ENCODE measurements at regions not wholly inside any gene's neighbourhood (a gene's known extent, or its start where the extent isn't known, plus 50 kb on each side); places are given as distances from the start of the nearest gene placed in this dataset.

GRCh38 chr3:103166890-103167289 is 732.1 kb downstream of the ZPLD1 start:
- no peaks in the 10 kb centered on the region for H3K36me3 Mint-ChIP-seq (ENCODE audit: low read depth)
- no peak overlapping the region for H3K4me3 Mint-ChIP-seq
- Histone ChIP-seq H3K9me3 (ENCODE audit: control insufficient read depth in 1 of 2, insufficient read depth in 1 of 2, low read length in 2 of 2) (peaks cover 0 to 10% of the 10 kb centered on the region in 2 experiments), H3K4me1 (ENCODE audit: insufficient read depth, low read length) (no peaks in the 10 kb centered on the region), H3K27me3 (ENCODE audit: control insufficient read depth in 1 of 2, insufficient read depth in 2 of 2, low read length in 2 of 2) (no peaks in the 10 kb centered on the region), H3K27ac (ENCODE audit: low read depth in 1 of 2, low read length in 2 of 2) (no peak overlapping the region), H3K36me3 (ENCODE audit: insufficient read depth, low read length) (no peaks in the 10 kb centered on the region), H3K4me3 (ENCODE audit: low read length) (no peak overlapping the region)
- POLR2A ChIA-PET, result no interaction called here
- ATAC-seq (ENCODE audit: poor library complexity), result no peak
- no peak for DNase-seq
- H3K27me3 Mint-ChIP-seq, result no peaks in the 10 kb centered on the region
- H3K9me3 Mint-ChIP-seq, result no peaks in the 10 kb centered on the region
- no peaks in the 10 kb centered on the region for H3K4me1 Mint-ChIP-seq (ENCODE audit: low read depth)
- TF ChIP-seq CTCF (IDR thresholded peaks at IDR 0.05), result no peak
- CTCF ChIA-PET, result no interaction called here
- intact Hi-C loops (cut with DNase I, micrococcal nuclease), result no loop called here
- no peak overlapping the region for H3K27ac Mint-ChIP-seq

- peaks cover 0 to 10% of the 10 kb centered on the region in 2 experiments for H3K9me3 ChIP-seq (ENCODE audit: control insufficient read depth in 1 of 2, insufficient read depth in 1 of 2, low read length in 2 of 2)
- no peak for TF ChIP-seq CTCF (IDR thresholded peaks at IDR 0.05)
- no peaks in the 10 kb centered on the region for H3K27me3 ChIP-seq (ENCODE audit: control insufficient read depth in 1 of 2, insufficient read depth in 2 of 2, low read length in 2 of 2)
- H3K27ac Mint-ChIP-seq, result no peak overlapping the region
- H3K27me3 Mint-ChIP-seq, result no peaks in the 10 kb centered on the region
- H3K4me3 Mint-ChIP-seq, result no peak overlapping the region
- H3K36me3 Mint-ChIP-seq (ENCODE audit: low read depth), result no peaks in the 10 kb centered on the region
- no peak overlapping the region for H3K27ac ChIP-seq (ENCODE audit: low read depth in 1 of 2, low read length in 2 of 2)
- H3K4me3 ChIP-seq (ENCODE audit: low read length), result no peak overlapping the region
- ATAC-seq (ENCODE audit: poor library complexity), result no peak
- H3K4me1 Mint-ChIP-seq (ENCODE audit: low read depth), result no peaks in the 10 kb centered on the region
- H3K9me3 Mint-ChIP-seq, result no peaks in the 10 kb centered on the region
- ChIA-PET POLR2A (no interaction called here), CTCF (no interaction called here)
- H3K4me1 ChIP-seq (ENCODE audit: insufficient read depth, low read length), result no peaks in the 10 kb centered on the region
- intact Hi-C loops (cut with DNase I, micrococcal nuclease), result no loop called here
- H3K36me3 ChIP-seq (ENCODE audit: insufficient read depth, low read length), result no peaks in the 10 kb centered on the region
- no peak for DNase-seq
Measured at GRCh38 chr3:103167850-103168249, 733.0 kb downstream of the ZPLD1 start.

- Histone ChIP-seq H3K27me3 (ENCODE audit: control insufficient read depth in 1 of 2, insufficient read depth in 2 of 2, low read length in 2 of 2) (no peaks in the 10 kb centered on the region), H3K9me3 (ENCODE audit: control insufficient read depth in 1 of 2, insufficient read depth in 1 of 2, low read length in 2 of 2) (peaks cover 0 to 7% of the 10 kb centered on the region in 2 experiments), H3K4me3 (ENCODE audit: low read length) (no peak overlapping the region), H3K4me1 (ENCODE audit: insufficient read depth, low read length) (no peaks in the 10 kb centered on the region), H3K27ac (ENCODE audit: low read depth in 1 of 2, low read length in 2 of 2) (no peak overlapping the region), H3K36me3 (ENCODE audit: insufficient read depth, low read length) (no peaks in the 10 kb centered on the region)
- POLR2A ChIA-PET, result no interaction called here
- H3K36me3 Mint-ChIP-seq (ENCODE audit: low read depth), result no peaks in the 10 kb centered on the region
- no peak for TF ChIP-seq CTCF (IDR thresholded peaks at IDR 0.05)
- no peak overlapping the region for H3K27ac Mint-ChIP-seq
- intact Hi-C loops (cut with DNase I, micrococcal nuclease), result no loop called here
- no peaks in the 10 kb centered on the region for H3K4me1 Mint-ChIP-seq (ENCODE audit: low read depth)
- DNase-seq, result no peak
- CTCF ChIA-PET, result no interaction called here
- H3K27me3 Mint-ChIP-seq, result no peaks in the 10 kb centered on the region
- H3K9me3 Mint-ChIP-seq, result no peaks in the 10 kb centered on the region
- H3K4me3 Mint-ChIP-seq, result no peak overlapping the region
- no peak for ATAC-seq (ENCODE audit: poor library complexity)
Measured at GRCh38 chr3:103169289-103169688, 734.5 kb downstream of the ZPLD1 start.
